ENCODE measurements at regions not wholly inside any gene's neighbourhood (a gene's known extent, or its start where the extent isn't known, plus 50 kb on each side); places are given as distances from the start of the nearest gene placed in this dataset.

DNA sequence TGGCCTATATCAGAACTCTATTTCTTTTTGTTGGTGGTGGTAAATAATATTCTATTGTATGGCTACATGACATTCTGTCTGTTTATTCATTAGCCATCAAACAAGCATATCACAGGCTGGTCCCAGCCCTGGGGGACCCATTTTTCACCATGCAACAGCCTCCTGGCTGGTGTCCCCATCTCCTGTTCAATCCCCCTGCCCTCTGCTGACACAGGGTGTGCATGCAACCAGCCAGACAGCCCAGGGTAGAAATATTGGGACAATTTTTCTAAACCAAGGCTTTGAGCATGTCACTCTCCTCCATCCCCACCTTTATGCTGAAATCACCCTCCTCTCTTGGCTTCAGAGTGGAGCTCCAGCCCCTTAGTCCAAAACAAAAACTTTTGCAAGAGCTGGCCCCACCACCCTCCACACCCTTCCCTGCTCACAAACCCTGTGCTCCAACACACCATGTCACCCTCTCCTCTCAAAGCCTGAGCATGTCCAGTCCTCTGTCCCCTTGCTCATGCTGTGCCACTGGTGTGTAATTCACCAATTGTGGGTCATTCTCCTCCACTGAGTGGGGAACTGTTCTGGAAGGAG lies 153.0 kb upstream of the UQCRFS1 start:
- Histone ChIP-seq H3K4me2 (ENCODE audit: control insufficient read depth, extremely low read depth, insufficient read depth, low read depth, low read length) (no peak overlapping the region), H3K9me3 (ENCODE audit: control insufficient read depth, low read depth, low read length) (no peaks in the 10 kb centered on the region), H3K27ac (ENCODE audit: control insufficient read depth, insufficient read depth, low read length) (no peak overlapping the region), H3K9ac (ENCODE audit: control insufficient read depth, extremely low read depth, insufficient read depth, low read length) (no peak overlapping the region), H3K9me1 (ENCODE audit: control insufficient read depth, extremely low read depth, insufficient read depth, low read length) (no peaks in the 10 kb centered on the region), H3K36me3 (ENCODE audit: control insufficient read depth in 2 of 2, extremely low read depth in 1 of 2, insufficient read depth in 2 of 2, low read length in 2 of 2) (no peaks in the 10 kb centered on the region), H4K20me1 (ENCODE audit: control insufficient read depth, extremely low read depth, insufficient read depth, low read length) (no peaks in the 10 kb centered on the region), H3K27me3 (ENCODE audit: control insufficient read depth, extremely low read depth, insufficient read depth, low read length) (no peaks in the 10 kb centered on the region), H3K4me1 (ENCODE audit: control insufficient read depth, extremely low read depth, insufficient read depth, low read length) (no peaks in the 10 kb centered on the region), H3K79me2 (ENCODE audit: control insufficient read depth, insufficient read depth, low read length) (no peaks in the 10 kb centered on the region), H2AFZ (ENCODE audit: control insufficient read depth, low read length) (no peak overlapping the region), H3K4me3 (ENCODE audit: control insufficient read depth in 2 of 3, extremely low read depth in 1 of 3, insufficient read depth in 2 of 3, low read depth in 1 of 3, low read length in 3 of 3) (no peak overlapping the region)
- DNase-seq (ENCODE audit: low read depth, low spot score) = no peak
- TF ChIP-seq, protein P1, sequence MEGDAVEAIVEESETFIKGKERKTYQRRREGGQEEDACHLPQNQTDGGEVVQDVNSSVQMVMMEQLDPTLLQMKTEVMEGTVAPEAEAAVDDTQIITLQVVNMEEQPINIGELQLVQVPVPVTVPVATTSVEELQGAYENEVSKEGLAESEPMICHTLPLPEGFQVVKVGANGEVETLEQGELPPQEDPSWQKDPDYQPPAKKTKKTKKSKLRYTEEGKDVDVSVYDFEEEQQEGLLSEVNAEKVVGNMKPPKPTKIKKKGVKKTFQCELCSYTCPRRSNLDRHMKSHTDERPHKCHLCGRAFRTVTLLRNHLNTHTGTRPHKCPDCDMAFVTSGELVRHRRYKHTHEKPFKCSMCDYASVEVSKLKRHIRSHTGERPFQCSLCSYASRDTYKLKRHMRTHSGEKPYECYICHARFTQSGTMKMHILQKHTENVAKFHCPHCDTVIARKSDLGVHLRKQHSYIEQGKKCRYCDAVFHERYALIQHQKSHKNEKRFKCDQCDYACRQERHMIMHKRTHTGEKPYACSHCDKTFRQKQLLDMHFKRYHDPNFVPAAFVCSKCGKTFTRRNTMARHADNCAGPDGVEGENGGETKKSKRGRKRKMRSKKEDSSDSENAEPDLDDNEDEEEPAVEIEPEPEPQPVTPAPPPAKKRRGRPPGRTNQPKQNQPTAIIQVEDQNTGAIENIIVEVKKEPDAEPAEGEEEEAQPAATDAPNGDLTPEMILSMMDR (optimal IDR thresholded peaks at IDR 0.05 in 1 of 3, IDR thresholded peaks at IDR 0.05 in 1 of 3, conservative IDR thresholded peaks at IDR 0.05 in 1 of 3; ENCODE audit: extremely low read depth in 1 of 3, insufficient read depth in 2 of 3, low read length in 3 of 3) = no peak
- TF ChIP-seq EZH2 (IDR thresholded peaks at IDR 0.05; ENCODE audit: low read length) = no peak
- FAIRE-seq = no peak
- dilution Hi-C loops (cut with MboI; ENCODE audit: extremely low pct_ligation_motif_present, low sequenced_read_pairs) = no loop called here

DNA sequence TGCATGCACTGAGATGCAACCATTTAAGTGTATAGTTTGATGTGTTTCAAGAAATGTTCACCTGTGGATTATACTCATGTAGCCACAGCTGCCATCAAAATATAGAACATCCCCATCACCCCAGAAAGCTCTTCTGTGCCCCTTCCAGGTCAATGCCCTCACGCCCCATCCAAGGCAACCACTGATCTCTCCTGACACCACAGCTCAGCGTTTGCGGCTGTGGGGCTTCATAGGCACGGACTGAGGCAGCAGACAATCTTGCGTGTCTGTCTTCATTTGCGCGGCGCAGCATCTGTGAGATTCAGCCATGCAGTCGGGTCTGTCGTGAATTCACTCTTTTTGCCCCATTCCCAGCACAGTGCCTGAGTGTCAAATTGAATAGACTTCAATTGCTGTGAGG lies 153.8 kb upstream of the UQCRFS1 start:
- H3K9me3 ChIP-seq (ENCODE audit: control insufficient read depth, low read depth, low read length) = no peaks in the 10 kb centered on the region
- H3K79me2 ChIP-seq (ENCODE audit: control insufficient read depth, insufficient read depth, low read length) = no peaks in the 10 kb centered on the region
- H3K9ac ChIP-seq (ENCODE audit: control insufficient read depth, extremely low read depth, insufficient read depth, low read length) = no peak overlapping the region
- FAIRE-seq (no peak), DNase-seq (ENCODE audit: low read depth, low spot score) (no peak)
- H3K27me3 ChIP-seq (ENCODE audit: control insufficient read depth, extremely low read depth, insufficient read depth, low read length) = no peaks in the 10 kb centered on the region
- H3K4me2 ChIP-seq (ENCODE audit: control insufficient read depth, extremely low read depth, insufficient read depth, low read depth, low read length) = no peak overlapping the region
- no peaks in the 10 kb centered on the region for H3K4me1 ChIP-seq (ENCODE audit: control insufficient read depth, extremely low read depth, insufficient read depth, low read length)
- H3K36me3 ChIP-seq (ENCODE audit: control insufficient read depth in 2 of 2, extremely low read depth in 1 of 2, insufficient read depth in 2 of 2, low read length in 2 of 2) = no peaks in the 10 kb centered on the region
- no peak for TF ChIP-seq EZH2 (IDR thresholded peaks at IDR 0.05; ENCODE audit: low read length)
- TF ChIP-seq, protein P1 (optimal IDR thresholded peaks at IDR 0.05 in 1 of 3, IDR thresholded peaks at IDR 0.05 in 1 of 3, conservative IDR thresholded peaks at IDR 0.05 in 1 of 3; ENCODE audit: extremely low read depth in 1 of 3, insufficient read depth in 2 of 3, low read length in 3 of 3) = no peak
- H3K27ac ChIP-seq (ENCODE audit: control insufficient read depth, insufficient read depth, low read length) = no peak overlapping the region
- H4K20me1 ChIP-seq (ENCODE audit: control insufficient read depth, extremely low read depth, insufficient read depth, low read length) = no peaks in the 10 kb centered on the region
- no peak overlapping the region for H2AFZ ChIP-seq (ENCODE audit: control insufficient read depth, low read length)
- H3K4me3 ChIP-seq (ENCODE audit: control insufficient read depth in 2 of 3, extremely low read depth in 1 of 3, insufficient read depth in 2 of 3, low read depth in 1 of 3, low read length in 3 of 3) = no peak overlapping the region
- dilution Hi-C loops (cut with MboI; ENCODE audit: extremely low pct_ligation_motif_present, low sequenced_read_pairs) = no loop called here
- H3K9me1 ChIP-seq (ENCODE audit: control insufficient read depth, extremely low read depth, insufficient read depth, low read length) = no peaks in the 10 kb centered on the region

Measured in keratinocyte (primary cell).